ENCODE measurements at regions not wholly inside any gene's neighbourhood (a gene's known extent, or its start where the extent isn't known, plus 50 kb on each side); places are given as distances from the start of the nearest gene placed in this dataset.

GRCh38 chr2:204344119-204344518, 201.2 kb upstream of the PARD3B start:
- TF ChIP-seq CTCF (IDR thresholded peaks at IDR 0.05), result no peak
- no peak for TF ChIP-seq POLR2A (IDR thresholded peaks at IDR 0.05)
